Natural killer cell treated with Interleukin-12 subunit alpha and Interleukin-12 subunit beta and Interleukin-15 and Interleukin-18, amount 100 ng/mL, for 72 hours (primary cell): ENCODE measurements at regions not wholly inside any gene's neighbourhood (a gene's known extent, or its start where the extent isn't known, plus 50 kb on each side); places are given as distances from the start of the nearest gene placed in this dataset.

Experiments used
- ATAC-seq, 2 donors: fragments of 150-1000 bp; cut with Tn5 transposase in 1 of 2; sonication (Bioruptor Pico), chemical (Tn5 transposase) in 1 of 2; 2 replicates each; pipeline ENCODE4 v1.10.0; 2021
- DNase-seq: peaks from one replicate; pipeline ENCODE4 v3.0.0; 2022; ENCODE audit warnings: low spot score
- H3K27ac Mint-ChIP-seq, 2 donors: 1 replicate in 1 of 2; 2 replicates in 1 of 2; pipeline ENCODE4 v1.8.0; 2022; ENCODE audit warnings: mixed read lengths in 2 of 2, mild to moderate bottlenecking in 1 of 2, moderate library complexity in 1 of 2
- H3K27me3 Mint-ChIP-seq, 2 donors: 1 replicate in 1 of 2; 2 replicates in 1 of 2; pipeline ENCODE4 v1.8.0; 2022; ENCODE audit warnings: mixed read lengths in 2 of 2
- H3K36me3 Mint-ChIP-seq: one replicate; pipeline ENCODE4 v1.8.0; 2022; ENCODE audit warnings: mixed read lengths
- H3K4me1 Mint-ChIP-seq, 2 donors: 1 replicate in 1 of 2; 2 replicates in 1 of 2; pipeline ENCODE4 v1.8.0; 2022; ENCODE audit warnings: low read depth in 2 of 2, mixed read lengths in 2 of 2, mild to moderate bottlenecking in 1 of 2
- H3K4me3 Mint-ChIP-seq: one replicate; pipeline ENCODE4 v1.8.0; 2022; ENCODE audit warnings: mixed read lengths
- H3K9me3 Mint-ChIP-seq: 2 replicates; pipeline ENCODE4 v1.8.0; 2022; ENCODE audit warnings: mixed read lengths

DNA sequence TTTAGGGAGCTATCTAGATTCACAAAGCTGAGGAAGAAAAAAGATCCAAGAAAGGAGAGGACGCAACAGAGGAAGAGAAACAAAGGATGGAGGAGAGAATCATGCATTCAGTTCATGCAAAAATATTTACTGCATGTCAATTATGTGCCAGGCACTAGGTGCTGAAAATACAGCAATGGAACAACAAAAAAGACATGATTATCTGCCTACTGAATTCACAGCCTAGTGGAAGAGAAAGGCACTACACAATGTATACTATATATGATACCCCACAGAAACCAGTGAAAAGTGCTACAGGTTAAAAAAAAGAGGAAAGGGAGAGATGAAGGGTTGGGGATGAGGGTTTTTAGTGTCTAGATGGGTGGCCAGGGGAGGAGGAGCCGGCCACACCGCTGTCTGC is 520.4 kb upstream of the CELF2 start:
- H3K4me1 Mint-ChIP-seq, result no peaks in the 10 kb centered on the region
- ATAC-seq, result no peak
- H3K27ac Mint-ChIP-seq, result no peak overlapping the region
- no peak for DNase-seq
- no peaks in the 10 kb centered on the region for H3K36me3 Mint-ChIP-seq
- H3K9me3 Mint-ChIP-seq, result peaks cover 8% of the 10 kb centered on the region
- no peak overlapping the region for H3K4me3 Mint-ChIP-seq
- H3K27me3 Mint-ChIP-seq, result peaks cover 8 to 26% of the 10 kb centered on the region in 2 donors

DNA sequence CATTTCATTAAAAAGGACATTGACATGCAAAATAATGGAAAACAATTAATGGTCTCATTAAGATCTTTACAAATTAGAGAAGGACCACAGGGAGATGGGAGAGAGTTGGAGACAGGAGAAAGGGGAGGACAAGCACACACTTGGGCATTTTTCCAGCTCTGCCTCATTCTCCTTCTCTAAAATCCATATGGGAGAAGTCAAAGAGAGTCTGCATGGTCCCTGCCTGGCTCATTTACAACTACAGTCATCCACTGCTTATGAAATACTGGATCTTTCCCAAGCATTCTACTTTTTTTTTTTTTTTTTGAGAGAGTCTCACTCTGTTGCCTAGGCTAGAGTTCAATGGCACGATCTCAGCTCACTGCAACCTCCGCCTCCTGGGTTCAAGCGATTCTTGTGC is 518.9 kb upstream of the CELF2 start:
- Mint-ChIP-seq H3K36me3 (no peaks in the 10 kb centered on the region), H3K4me3 (no peak overlapping the region), H3K27me3 (peaks cover 22 to 24% of the 10 kb centered on the region in 2 donors), H3K27ac (no peak overlapping the region), H3K4me1 (no peaks in the 10 kb centered on the region), H3K9me3 (peaks cover 8% of the 10 kb centered on the region)
- no peak for DNase-seq
- no peak for ATAC-seq

DNA sequence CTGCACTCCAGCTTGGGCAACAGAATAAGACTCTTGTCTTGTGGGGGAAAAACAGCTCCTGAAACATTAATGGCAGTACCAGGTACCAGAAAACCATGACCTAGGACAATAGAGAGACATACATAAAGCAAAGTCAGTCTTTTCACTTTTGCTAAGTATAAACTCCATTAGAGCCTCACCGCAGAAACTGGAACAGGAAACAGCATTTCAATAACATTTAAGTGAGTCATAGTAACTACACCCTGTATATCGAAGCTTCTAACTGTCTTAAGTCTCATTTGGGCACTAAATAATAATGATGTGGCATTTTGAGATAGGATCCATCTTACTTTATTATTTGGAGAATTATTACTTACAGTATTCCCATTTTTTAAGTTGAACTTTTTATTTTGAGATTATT is 517.8 kb upstream of the CELF2 start:
- H3K4me3 Mint-ChIP-seq, result no peak overlapping the region
- H3K4me1 Mint-ChIP-seq, result no peaks in the 10 kb centered on the region
- H3K36me3 Mint-ChIP-seq, result no peaks in the 10 kb centered on the region
- H3K27me3 Mint-ChIP-seq, result peaks cover 24 to 32% of the 10 kb centered on the region in 2 donors
- no peak for DNase-seq
- no peak for ATAC-seq
- H3K9me3 Mint-ChIP-seq, result peaks cover 8% of the 10 kb centered on the region
- H3K27ac Mint-ChIP-seq, result no peak overlapping the region

DNA sequence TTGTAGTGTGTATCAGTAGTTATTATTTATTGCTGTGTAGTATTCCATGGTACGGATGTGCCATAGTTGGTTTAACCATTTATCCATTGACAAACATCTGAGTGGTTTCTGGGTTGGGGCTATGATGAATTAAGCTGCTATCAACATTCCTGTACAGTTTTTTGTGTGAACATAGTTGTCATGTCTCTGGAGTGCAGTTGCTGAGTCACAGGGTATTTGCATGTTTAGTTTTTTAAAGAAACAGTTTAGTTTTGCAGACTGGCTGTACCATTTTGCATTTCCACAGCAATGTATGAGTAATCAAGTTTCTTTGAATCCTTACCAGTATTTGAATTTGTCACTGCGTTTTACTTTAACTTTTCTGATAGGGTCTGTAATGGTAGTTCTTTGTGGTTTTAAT is 516.7 kb upstream of the CELF2 start:
- Mint-ChIP-seq H3K36me3 (no peaks in the 10 kb centered on the region), H3K4me3 (no peak overlapping the region), H3K9me3 (peaks cover 8% of the 10 kb centered on the region), H3K27ac (no peak overlapping the region), H3K27me3 (peaks cover 24 to 41% of the 10 kb centered on the region in 2 donors), H3K4me1 (no peaks in the 10 kb centered on the region)
- DNase-seq (no peak), ATAC-seq (no peak)

DNA sequence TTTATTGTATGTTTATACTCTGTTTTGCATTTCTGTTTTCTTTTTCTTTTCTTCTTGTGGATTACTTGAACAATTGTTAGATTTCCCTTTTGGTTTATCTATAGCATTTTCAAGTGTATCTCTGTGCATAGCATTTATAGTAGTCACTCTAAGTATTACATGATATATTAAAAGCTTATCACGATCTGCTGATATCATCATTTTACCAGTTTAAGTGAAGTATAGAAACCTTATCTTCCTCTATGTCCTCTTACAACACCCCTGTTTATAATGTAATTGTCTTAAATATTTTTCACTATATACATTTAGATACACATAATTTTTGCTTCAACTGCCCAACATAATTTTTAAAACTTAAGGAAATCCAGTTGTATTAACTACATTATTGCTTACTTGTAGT is 513.9 kb upstream of the CELF2 start:
- ATAC-seq (no peak), DNase-seq (no peak)
- Mint-ChIP-seq H3K27ac (no peak overlapping the region), H3K36me3 (no peaks in the 10 kb centered on the region), H3K4me1 (no peaks in the 10 kb centered on the region), H3K27me3 (peaks cover 6 to 43% of the 10 kb centered on the region in 2 donors), H3K9me3 (peaks cover under 1% of the 10 kb centered on the region), H3K4me3 (no peak overlapping the region)

DNA sequence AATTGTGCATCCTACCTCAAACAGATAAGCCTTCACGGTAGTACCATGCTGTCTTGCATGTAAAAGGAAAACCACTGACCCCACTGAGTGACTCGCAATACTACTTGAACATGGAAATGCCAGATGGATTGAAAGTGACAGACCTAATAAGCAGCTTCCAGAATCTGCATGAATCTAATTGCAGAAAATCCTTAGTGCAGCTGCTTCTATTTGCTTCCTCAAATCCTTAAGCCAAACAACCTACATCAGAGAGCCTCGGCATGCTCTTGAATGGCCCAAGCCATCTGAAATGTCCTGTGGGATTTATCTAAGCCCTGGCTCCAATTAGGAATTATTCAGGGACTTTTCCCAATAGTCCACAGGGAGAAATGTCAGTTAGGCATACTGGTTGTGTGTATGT is 509.5 kb upstream of the CELF2 start:
- DNase-seq (no peak), ATAC-seq (no peak)
- Mint-ChIP-seq H3K4me3 (no peak overlapping the region), H3K9me3 (no peaks in the 10 kb centered on the region), H3K27me3 (peaks cover 11 to 33% of the 10 kb centered on the region in 2 donors), H3K27ac (no peak overlapping the region), H3K4me1 (no peaks in the 10 kb centered on the region), H3K36me3 (no peaks in the 10 kb centered on the region)

DNA sequence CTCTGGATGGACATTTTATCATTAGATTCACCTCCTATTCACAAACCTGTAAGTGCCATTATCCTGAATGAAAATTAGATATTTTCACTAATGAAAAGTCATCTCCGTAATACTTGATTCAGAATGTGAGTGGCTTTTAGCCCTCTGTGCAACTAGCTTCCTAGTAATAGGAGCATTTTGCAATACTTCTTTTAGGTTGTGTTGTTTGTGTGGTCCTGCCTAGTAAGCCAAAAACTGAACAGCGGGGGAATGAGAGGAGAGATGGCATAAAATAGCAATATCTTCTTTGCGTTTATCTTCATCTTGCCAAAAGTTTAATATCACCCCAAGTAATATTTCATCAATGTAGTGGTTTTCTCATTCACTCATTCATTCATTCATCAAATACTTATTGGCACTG is 507.5 kb upstream of the CELF2 start:
- Mint-ChIP-seq H3K27me3 (peaks cover 10 to 25% of the 10 kb centered on the region in 2 donors), H3K4me1 (no peaks in the 10 kb centered on the region), H3K36me3 (no peaks in the 10 kb centered on the region), H3K4me3 (no peak overlapping the region), H3K27ac (no peak overlapping the region), H3K9me3 (no peaks in the 10 kb centered on the region)
- DNase-seq (no peak), ATAC-seq (no peak)

DNA sequence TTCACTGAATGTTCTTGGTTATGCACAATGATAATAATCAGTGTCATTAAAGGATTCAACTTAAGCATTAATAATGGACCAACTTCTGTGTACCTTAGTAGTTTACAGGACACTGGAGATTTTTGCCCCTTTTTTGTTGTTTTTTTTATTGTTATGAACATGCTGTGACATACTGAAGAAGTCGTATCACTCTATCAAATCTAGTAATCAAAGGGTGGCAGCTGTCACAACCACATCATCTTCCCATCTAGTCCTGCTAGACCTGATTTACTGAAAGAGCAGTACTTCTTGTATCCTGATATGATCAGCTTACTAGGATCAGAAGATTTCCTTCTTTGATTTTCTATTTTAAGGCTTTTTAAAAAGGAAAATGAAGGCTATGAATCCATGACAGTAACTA is 504.6 kb upstream of the CELF2 start:
- no peak overlapping the region for H3K27ac Mint-ChIP-seq
- no peaks in the 10 kb centered on the region for H3K9me3 Mint-ChIP-seq
- H3K4me1 Mint-ChIP-seq, result no peaks in the 10 kb centered on the region
- no peak for ATAC-seq
- H3K27me3 Mint-ChIP-seq, result peaks cover 10 to 11% of the 10 kb centered on the region in 2 donors
- no peak overlapping the region for H3K4me3 Mint-ChIP-seq
- no peak for DNase-seq
- H3K36me3 Mint-ChIP-seq, result no peaks in the 10 kb centered on the region

DNA sequence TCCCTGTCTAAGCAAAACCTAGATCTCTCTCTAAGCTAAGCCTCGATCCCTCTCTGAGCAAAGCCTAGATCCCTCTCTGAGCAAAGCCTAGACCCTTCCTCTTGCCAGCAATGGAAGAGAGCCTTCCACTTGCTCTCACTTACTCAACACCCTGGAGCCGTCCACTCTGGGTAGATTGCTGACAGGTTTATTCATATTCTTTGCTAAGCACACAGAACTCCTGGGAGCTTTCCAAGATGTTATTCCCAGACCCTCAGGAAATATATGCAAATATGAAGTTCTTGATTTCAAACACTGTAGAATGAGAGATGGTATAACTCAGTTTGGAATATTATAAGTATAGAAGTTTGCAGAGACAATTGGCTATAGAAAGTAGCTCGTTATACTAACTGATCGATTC is 503.8 kb upstream of the CELF2 start:
- ATAC-seq, result peak in 1 of 2 donors; percentile 20
- Mint-ChIP-seq H3K27ac (no peak overlapping the region), H3K4me1 (no peaks in the 10 kb centered on the region), H3K9me3 (no peaks in the 10 kb centered on the region), H3K27me3 (peaks cover 12 to 20% of the 10 kb centered on the region in 2 donors), H3K4me3 (no peak overlapping the region), H3K36me3 (no peaks in the 10 kb centered on the region)
- no peak for DNase-seq

DNA sequence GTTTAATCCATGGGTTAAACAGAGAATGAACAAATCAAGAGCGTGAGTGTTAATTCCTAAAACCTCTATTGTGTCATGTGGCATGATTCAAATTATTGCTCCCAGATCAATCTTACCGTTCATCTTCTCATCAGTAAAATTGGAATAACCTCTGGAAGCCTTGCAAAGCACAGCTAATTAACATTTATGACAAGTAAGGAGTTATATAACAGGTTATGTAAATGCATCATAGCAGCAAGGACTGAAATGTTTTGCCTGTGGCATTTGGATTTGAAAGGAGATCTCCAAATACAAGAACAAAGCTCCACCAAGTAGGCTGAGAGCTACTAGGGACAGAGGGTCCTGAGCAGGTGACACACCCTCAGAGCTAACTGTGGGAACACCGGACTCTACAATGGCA is 502.9 kb upstream of the CELF2 start:
- H3K9me3 Mint-ChIP-seq, result no peaks in the 10 kb centered on the region
- H3K27me3 Mint-ChIP-seq, result peaks cover 12 to 21% of the 10 kb centered on the region in 2 donors
- H3K4me3 Mint-ChIP-seq, result no peak overlapping the region
- no peak overlapping the region for H3K27ac Mint-ChIP-seq
- no peaks in the 10 kb centered on the region for H3K36me3 Mint-ChIP-seq
- no peak for ATAC-seq
- no peak for DNase-seq
- no peaks in the 10 kb centered on the region for H3K4me1 Mint-ChIP-seq

DNA sequence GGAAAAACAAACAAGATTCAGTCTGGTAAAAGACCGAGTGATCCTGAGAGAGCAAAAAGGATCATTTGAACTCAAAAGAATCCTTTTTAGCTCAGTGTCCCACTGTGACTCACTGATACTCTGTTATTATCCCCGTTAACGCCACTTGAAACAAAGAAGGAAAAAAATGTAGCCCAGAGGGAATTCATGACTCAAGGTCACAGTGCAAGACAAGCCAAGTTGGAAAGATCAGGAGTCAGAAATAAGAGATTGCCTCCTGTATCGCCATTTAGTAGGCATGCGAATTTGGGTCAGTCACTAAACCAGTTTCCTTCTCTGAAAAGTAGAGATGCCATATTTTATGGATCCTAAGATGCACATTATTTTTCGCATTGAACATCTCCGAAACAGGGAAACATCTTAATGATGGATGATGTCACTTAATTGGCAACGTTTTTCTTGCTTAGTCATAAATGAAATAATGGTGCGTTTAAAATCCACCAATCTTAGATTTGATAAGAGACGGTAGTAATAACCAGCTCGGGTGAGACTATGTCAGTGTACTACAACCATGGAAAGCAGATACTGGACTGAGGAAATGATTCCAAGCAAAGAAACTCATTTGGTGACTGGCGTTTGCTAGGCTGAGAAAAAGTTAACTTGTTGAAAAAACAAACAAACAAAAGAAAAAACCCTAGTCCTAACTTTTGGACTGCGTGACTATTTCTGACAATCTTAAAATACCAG is 502.0 kb upstream of the CELF2 start:
- DNase-seq (no peak), ATAC-seq (no peak)
- no peak overlapping the region for H3K4me3 Mint-ChIP-seq
- H3K9me3 Mint-ChIP-seq, result no peaks in the 10 kb centered on the region
- no peaks in the 10 kb centered on the region for H3K36me3 Mint-ChIP-seq
- no peaks in the 10 kb centered on the region for H3K4me1 Mint-ChIP-seq
- no peak overlapping the region for H3K27ac Mint-ChIP-seq
- peaks cover 8 to 28% of the 10 kb centered on the region in 2 donors for H3K27me3 Mint-ChIP-seq

DNA sequence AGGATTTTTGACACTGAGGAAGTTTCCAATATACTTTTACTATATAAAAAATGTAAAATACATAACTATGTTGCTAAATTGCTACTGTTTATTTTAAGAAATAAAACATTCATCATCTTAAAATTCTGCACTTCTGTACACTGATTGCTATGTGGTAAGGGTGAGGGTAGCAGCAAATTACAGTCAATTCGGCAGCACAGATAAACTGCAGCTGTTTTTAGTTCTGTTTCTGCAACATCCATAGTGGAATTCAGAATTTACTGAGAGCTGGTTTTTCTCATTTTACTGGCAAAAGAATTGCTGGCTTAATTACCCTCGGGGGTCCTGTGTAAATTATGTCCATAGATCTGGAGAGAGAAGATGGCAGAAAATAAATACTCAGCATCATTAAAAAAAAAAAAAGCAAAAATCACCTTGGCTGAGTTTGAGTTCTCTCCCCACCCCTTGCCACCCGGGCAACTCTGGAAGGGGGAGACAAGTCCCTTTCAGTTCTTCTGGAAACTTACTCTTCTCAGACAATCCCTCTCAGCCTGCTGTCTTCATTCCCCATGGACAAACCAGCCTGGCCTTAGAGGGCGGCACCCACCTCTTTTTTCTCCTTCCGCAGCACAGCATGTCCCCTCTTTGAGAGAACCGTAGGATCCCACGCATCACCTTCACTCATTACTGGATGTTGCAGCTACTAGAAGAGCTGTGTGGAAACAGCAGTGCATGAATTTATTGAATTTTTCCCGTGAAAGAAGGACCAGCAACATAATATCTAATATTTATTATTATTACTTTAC is 501.1 kb upstream of the CELF2 start:
- Mint-ChIP-seq H3K27me3 (peaks cover 6 to 30% of the 10 kb centered on the region in 2 donors), H3K36me3 (no peaks in the 10 kb centered on the region), H3K9me3 (no peaks in the 10 kb centered on the region), H3K27ac (no peak overlapping the region), H3K4me3 (no peak overlapping the region), H3K4me1 (no peaks in the 10 kb centered on the region)
- ATAC-seq (no peak), DNase-seq (no peak)

DNA sequence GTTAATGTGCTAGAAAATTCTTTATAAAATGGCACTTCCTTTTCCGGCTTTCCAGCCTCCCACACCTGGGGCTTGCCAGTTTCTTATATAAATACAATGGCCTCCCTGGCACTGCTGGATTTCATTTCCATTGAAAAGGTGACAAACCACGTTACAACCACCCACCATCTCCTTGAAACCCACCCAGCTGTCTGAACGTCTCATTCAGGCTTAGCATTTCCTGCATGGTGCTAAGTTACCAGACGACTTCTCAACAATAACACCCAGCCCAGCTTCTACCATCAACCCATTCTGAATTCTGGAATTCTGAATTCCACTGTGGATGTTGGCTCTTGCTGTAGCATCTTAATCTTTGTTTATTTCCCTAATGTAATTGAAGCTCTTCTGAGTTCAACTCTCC is 499.8 kb upstream of the CELF2 start:
- H3K4me3 Mint-ChIP-seq, result no peak overlapping the region

DNA sequence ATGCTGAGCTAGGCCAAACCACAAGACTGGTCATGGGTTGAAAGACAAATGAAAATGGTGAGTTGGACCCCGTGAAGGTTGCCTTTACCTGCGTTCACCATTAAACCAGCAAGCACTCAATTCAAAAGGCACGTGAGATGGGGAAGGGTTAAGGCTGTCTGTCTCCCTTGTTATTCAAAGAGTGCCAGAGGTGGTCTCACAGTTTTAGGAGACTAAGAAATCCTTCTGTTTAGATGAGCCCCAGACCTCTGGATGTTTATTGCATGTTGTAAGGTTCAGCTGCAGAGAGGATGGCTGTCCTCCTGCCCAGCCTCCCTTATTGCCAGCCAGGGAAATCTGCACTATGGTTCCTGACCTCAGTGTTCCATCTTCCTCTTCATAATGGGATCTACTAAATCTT is 498.0 kb upstream of the CELF2 start:
- H3K27ac Mint-ChIP-seq, result no peak overlapping the region

More for the DNA sequence above, 499.8 kb upstream of the CELF2 start:
- Mint-ChIP-seq H3K9me3 (no peaks in the 10 kb centered on the region), H3K4me1 (no peaks in the 10 kb centered on the region), H3K27me3 (peaks cover 6 to 30% of the 10 kb centered on the region in 2 donors), H3K36me3 (no peaks in the 10 kb centered on the region), H3K27ac (no peak overlapping the region)
- DNase-seq, result no peak
- no peak for ATAC-seq

More for the DNA sequence above, 498.0 kb upstream of the CELF2 start:
- ATAC-seq, result no peak
- no peak for DNase-seq
- Mint-ChIP-seq H3K9me3 (no peaks in the 10 kb centered on the region), H3K36me3 (no peaks in the 10 kb centered on the region), H3K4me1 (no peaks in the 10 kb centered on the region), H3K27me3 (peaks cover 2 to 22% of the 10 kb centered on the region in 2 donors), H3K4me3 (no peak overlapping the region)
